NCI-H2107 treated with DMSO at 0.1 percent for 48 hours (cell line): ENCODE measurements at regions not wholly inside any gene's neighbourhood (a gene's known extent, or its start where the extent isn't known, plus 50 kb on each side); places are given as distances from the start of the nearest gene placed in this dataset.

Experiments used
- DNase-seq: peaks from one replicate; lab custom pipeline; 2025; ENCODE audit not compliant: unreplicated experiment; lab: John Stamatoyannopoulos, UW

GRCh38 chr5:54927097-54927746 lies 58.2 kb downstream of the ESM1 start:
- DNase-seq, result no peak

DNA sequence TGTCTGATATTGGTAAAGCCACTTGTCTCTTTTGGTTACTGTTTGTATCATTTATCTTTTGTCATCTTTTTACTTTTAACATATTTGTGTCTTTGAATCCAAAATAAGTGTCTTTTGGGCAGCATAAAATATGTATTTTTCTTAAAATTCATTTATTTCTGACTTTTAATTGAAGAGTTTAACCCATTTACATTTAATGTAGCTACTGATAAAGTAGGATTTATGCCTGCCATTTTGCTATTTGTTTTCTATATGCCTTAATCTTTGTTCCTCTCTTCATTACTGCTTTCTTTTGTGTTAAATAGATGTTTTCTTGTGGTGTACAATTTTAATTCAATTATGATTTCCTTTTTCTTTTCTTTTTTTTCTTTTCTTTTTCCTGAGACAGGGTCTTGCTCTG lies 60.9 kb downstream of the ESM1 start:
- no peak for DNase-seq

DNA sequence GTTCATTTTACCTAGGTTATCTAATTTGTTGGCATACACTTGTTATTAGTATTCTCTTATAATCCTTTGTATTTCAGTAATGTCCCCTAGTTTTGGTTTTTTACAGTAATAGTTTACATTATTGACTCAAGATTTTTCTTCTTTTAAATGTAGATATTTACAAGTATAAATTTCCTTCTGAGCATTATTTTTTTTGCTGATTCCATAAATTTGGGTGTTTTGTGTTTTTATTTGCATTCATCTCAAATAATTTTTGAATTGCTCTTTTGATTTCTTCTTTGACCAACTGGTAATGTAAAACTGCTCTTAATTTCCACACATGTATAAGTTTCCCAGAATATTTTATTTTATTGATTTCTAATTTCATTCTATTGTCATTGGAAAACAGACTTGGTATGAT lies 68.1 kb downstream of the ESM1 start:
- no peak for DNase-seq

DNA sequence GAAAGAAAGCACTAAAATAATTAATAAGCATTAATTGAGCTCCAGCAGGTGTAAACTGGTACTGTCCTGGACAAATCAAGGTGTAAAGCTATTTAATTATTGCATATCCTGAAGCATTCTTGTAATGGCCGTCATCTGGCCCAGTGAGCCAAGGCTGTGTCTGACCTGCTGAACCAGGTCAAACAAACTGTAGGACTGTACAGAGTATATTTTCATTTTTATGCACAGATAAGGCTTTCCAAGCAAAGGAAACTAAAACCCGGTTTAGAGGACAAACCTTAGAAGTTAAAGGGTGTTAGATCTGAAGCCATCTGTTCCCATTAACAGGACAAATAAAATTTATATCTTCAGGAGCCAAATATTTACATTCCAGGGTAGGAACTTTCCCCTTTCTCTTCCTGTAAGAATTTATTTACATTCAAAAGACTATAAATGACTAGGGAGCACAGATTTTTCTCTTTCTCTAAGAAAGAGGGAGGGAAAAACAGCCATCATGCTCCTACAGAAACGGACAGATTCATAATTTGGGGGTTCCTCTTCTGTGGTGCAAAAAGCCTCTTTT lies 69.8 kb downstream of the ESM1 start:
- no peak for DNase-seq

- DNase-seq, result no peak
These were observed 73.4 kb downstream of the ESM1 start for GRCh38 chr5:54912021-54912420.

- DNase-seq, result no peak
These were observed 75.2 kb downstream of the ESM1 start for GRCh38 chr5:54909911-54910870.

DNA sequence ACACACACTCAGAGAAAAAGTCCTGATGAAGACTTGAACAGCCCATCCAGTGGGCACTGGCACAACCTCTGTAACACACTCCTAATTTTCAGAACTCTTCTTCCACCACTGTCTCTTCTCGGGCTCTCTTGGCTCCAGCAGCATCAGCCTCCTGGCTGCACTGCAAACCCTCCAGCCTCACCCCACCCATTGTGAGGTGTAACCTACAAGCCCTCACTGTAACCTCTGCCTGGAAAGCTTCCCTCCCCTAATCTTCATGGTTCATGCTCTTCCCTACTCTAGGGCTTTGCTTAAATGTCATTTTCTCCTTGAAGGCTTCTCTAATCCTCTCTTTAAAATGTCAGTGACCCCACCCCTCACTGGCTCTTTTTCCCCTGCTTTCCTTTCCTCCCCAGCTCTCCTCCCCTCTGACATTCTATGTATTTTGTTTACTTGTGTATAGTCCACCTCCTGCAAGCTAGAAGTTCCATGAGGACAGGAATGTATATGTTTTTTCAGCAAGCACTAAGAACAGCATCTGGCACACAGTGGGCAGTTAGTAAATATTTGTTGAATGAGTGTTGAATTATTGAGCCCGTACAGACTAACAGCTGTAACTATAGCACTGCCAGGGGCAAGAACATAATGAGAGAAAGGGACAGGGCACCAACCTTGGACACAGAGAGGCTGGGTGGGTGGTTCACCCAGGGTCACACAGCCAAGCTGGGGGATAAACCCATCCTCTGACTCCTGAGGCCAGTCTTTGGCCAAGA lies 76.4 kb downstream of the ESM1 start:
- DNase-seq, result no peak

- DNase-seq, result no peak
These were observed 79.4 kb downstream of the ESM1 start for GRCh38 chr5:54905942-54906537.

DNA sequence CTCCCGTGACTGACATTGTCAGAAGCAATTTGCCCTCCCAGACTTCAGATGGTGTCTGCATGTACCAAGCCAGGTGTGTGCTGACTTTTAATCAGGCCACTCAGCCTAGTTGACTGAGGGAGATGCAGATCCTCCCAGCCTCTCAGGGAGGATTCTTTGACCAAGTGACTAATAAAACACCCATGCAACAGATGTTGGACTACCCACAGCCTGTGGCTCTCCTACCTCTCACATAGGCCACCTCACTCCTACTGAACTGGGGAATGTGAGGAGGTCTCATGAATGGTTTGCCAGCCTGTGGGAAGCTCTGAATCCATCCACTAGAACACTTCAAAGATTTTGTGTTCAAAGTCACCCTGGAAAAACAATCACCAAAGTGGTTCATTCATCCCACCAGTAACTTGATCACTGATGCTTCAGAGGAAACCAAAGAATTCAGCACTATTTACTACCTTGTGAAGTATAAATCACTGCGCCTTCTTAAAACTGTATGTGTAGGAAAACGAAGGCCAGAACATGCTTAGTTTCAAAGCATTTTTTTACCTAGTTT lies 80.1 kb downstream of the ESM1 start:
- DNase-seq, result no peak

GRCh38 chr5:54904425-54904824 lies 81.0 kb downstream of the ESM1 start:
- DNase-seq, result peak; percentile 33

GRCh38 chr5:54902791-54903473 lies 82.5 kb downstream of the ESM1 start:
- DNase-seq, result peak; percentile 91

DNA sequence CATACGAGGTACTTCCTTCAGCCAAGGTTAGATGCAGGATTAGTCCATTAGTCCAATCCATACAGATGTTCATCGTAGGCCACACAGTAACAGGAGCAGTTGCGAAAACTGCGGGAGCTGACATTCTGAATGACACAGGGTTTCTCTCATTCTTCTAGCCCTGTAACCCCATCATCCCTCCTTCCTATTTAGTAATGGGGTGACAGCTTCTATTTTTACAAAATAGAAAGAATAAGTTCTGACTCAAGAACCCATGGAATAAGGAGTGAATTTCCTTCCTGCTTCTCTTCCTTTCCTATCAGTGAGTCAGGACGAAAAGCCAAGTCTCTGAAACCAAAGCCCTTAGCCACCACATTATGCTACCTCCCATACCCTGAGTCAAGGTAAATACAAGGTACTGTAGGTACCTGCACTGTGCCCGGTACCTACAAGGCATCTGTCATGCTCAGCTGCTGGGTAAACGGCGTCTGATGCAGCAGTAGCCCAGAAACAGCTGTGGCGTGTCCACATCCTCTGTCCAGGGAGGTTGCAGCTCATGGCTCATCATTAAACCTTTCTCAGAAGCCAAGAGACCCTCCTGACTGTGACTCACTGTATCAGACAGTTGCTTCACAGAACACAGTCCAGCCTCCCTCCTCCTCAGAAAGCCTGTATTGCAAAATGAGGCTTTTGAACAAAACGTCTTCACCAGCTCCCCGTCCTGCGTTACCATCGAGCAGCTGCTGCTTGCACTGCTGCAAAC lies 84.2 kb downstream of the ESM1 start:
- no peak for DNase-seq

GRCh38 chr5:54897001-54897400 lies 88.4 kb downstream of the ESM1 start:
- no peak for DNase-seq

GRCh38 chr5:54895816-54896341 lies 89.5 kb downstream of the ESM1 start:
- no peak for DNase-seq

GRCh38 chr5:54894957-54895815 lies 90.2 kb downstream of the ESM1 start:
- no peak for DNase-seq

GRCh38 chr5:54889826-54890225 lies 95.6 kb downstream of the ESM1 start:
- DNase-seq, result no peak

DNA sequence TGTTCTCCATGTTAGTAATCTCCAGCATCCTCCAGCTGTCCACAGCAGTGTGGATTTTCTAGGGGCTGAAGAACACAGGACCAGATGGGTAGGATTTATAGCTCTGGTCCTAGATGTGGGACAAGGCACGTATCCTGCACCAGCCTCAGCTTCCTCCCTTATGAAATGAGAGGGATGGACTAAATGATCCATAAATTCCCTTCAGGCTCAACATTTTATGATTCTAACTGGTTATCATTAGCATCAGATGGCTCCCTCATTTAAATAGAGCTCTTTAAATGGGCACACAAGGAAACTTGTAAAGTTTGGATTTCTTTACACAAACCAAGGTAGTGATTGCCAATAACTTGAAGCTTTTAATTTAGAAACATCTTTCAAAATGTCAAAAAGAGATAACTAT lies 97.7 kb downstream of the ESM1 start:
- DNase-seq, result no peak

DNA sequence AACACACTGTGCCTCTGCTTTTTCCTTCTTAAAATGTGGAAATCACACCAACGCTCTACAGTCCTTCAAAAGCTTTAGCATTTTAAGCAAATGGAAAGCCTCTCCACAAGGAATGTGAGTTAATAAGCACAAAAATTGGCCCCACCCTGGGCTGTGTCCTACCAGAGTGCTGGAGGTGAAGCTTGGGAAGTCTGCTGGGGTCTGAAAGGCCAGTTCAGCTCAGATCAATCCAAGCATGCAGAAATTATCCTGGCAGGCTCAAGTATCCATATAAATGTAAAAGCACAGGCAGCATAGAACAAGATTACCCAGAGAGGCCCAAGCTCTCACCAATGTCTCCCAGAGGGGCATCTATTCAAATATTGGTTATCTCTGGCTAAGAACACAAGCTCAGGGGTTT lies 98.5 kb downstream of the ESM1 start:
- no peak for DNase-seq
